ENCODE measurements at regions not wholly inside any gene's neighbourhood (a gene's known extent, or its start where the extent isn't known, plus 50 kb on each side); places are given as distances from the start of the nearest gene placed in this dataset.
A peak's percentile ranks its signal among the peaks of the same experiment; 100 is the strongest.

DNA sequence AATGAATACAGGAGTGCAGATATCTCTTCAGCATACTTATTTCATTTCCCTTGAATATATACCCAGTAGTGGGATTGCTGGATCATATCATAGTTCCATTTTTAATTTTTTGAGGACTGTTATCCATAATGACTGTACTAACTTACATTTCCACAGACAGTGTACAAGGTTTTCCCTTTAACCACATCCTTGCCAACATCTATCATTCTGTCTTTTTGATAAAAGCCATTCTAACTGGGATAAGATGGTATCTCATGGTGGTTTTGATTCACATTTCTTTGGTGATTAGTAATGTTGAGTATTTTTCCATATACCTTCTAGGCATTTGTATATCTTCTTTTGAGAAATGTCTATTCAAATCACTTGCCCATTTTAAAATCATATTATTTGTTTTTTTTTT is 325.2 kb downstream of the CYP26B1 start:
- peaks cover 8% of the 10 kb centered on the region; the same call in 1 of the 2 replicates for H3K4me1 ChIP-seq (ENCODE audit: insufficient read depth)
- H3K36me3 ChIP-seq (ENCODE audit: low read depth): no peaks in the 10 kb centered on the region
- H3F3A ChIP-seq (ENCODE audit: insufficient read depth): peaks cover 8% of the 10 kb centered on the region; the same call in 1 of the 2 replicates
- DNase-seq: no peak
- no peak overlapping the region for H2AFZ ChIP-seq
- H3K4me3 ChIP-seq: no peak overlapping the region
- no peaks in the 10 kb centered on the region for H3K9me3 ChIP-seq (ENCODE audit: low read depth)
- H4K20me1 ChIP-seq (ENCODE audit: insufficient read depth): no peaks in the 10 kb centered on the region
- TF ChIP-seq EZH2phosphoT487 (IDR thresholded peaks at IDR 0.05; ENCODE audit: insufficient read depth, low read depth) (no peak), EZH2 (IDR thresholded peaks at IDR 0.05; ENCODE audit: insufficient read depth, poor library complexity, severe bottlenecking) (no peak)
- in situ Hi-C loops (cut with MboI): no loop called here
- H3K27ac ChIP-seq: no peak overlapping the region
- H3K27me3 ChIP-seq (replicated peaks; ENCODE audit: insufficient read depth): no peaks in the 10 kb centered on the region
- H3K79me2 ChIP-seq (ENCODE audit: insufficient read depth): no peaks in the 10 kb centered on the region
- peaks cover 4% of the 10 kb centered on the region; the same call in 1 of the 2 replicates for H3K9me2 ChIP-seq (ENCODE audit: insufficient read depth)
- H3K9ac ChIP-seq: no peak overlapping the region
- no peak overlapping the region for H3K4me2 ChIP-seq (ENCODE audit: unreplicated experiment)

DNA sequence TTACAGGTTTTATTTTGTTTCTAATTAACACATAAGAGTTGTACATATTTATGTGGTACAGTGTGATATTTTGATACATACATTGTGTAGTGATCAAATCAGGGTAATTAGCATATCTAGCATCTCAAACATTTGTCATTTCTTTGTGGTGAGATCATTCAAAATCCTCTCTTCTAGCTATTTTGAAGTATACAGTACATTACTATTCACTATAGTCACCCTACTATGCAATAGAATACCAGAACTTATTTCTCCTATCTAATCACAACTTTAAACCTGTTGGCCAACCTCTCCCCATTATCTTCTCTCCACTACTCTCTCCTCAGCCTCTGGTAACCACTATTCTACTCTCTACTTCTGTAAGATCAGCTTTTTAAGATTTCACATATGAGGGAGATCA is 325.8 kb downstream of the CYP26B1 start:
- H3K79me2 ChIP-seq (ENCODE audit: insufficient read depth): no peaks in the 10 kb centered on the region
- no peaks in the 10 kb centered on the region for H3K27me3 ChIP-seq (replicated peaks; ENCODE audit: insufficient read depth)
- H3K9me2 ChIP-seq (ENCODE audit: insufficient read depth): peaks cover 4% of the 10 kb centered on the region; the same call in 1 of the 2 replicates
- H3K4me1 ChIP-seq (ENCODE audit: insufficient read depth): peaks cover 8% of the 10 kb centered on the region; the same call in 1 of the 2 replicates
- no peak overlapping the region for H3K4me3 ChIP-seq
- H3K36me3 ChIP-seq (ENCODE audit: low read depth): no peaks in the 10 kb centered on the region
- peaks cover 8% of the 10 kb centered on the region; the same call in 1 of the 2 replicates for H3F3A ChIP-seq (ENCODE audit: insufficient read depth)
- no peak overlapping the region for H2AFZ ChIP-seq
- no peak overlapping the region for H3K9ac ChIP-seq
- no peak overlapping the region for H3K27ac ChIP-seq
- no peak for TF ChIP-seq EZH2 (IDR thresholded peaks at IDR 0.05; ENCODE audit: insufficient read depth, poor library complexity, severe bottlenecking)
- no peak for TF ChIP-seq EZH2phosphoT487 (IDR thresholded peaks at IDR 0.05; ENCODE audit: insufficient read depth, low read depth)
- peak overlapping the region; percentile 31 for H3K4me2 ChIP-seq (ENCODE audit: unreplicated experiment)
- in situ Hi-C loops (cut with MboI): no loop called here
- H3K9me3 ChIP-seq (ENCODE audit: low read depth): no peaks in the 10 kb centered on the region
- DNase-seq: no peak
- H4K20me1 ChIP-seq (ENCODE audit: insufficient read depth): no peaks in the 10 kb centered on the region

DNA sequence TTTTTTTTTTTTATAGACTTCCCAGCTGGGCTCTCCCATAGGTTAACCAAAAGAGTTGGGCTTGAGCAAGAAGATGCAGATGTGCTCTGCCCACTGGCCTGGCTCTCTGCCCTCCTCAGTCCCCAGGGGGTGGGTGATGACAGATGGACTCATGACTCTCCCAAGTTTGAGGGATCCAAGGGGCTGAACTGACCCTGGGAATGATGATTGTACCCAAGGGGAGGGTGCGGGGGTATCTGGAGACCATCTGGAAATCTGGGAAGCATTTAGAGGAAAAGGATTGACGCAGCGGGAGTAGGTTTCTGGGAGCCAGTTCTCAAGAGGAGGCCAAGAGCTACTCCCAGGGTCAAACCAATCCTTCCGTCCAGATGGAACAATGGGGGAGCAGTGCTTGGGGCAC is 330.8 kb downstream of the CYP26B1 start:
- Histone ChIP-seq H3K36me3 (ENCODE audit: low read depth) (no peaks in the 10 kb centered on the region), H3K27me3 (replicated peaks; ENCODE audit: insufficient read depth) (no peaks in the 10 kb centered on the region), H3K79me2 (ENCODE audit: insufficient read depth) (no peaks in the 10 kb centered on the region), H3K9me2 (ENCODE audit: insufficient read depth) (no peaks in the 10 kb centered on the region), H2AFZ (no peak overlapping the region), H3K4me1 (ENCODE audit: insufficient read depth) (peaks cover 6% of the 10 kb centered on the region; the same call in 1 of the 2 replicates), H3K4me3 (no peak overlapping the region), H3K4me2 (ENCODE audit: unreplicated experiment) (no peak overlapping the region), H3K9me3 (ENCODE audit: low read depth) (no peaks in the 10 kb centered on the region), H4K20me1 (ENCODE audit: insufficient read depth) (no peaks in the 10 kb centered on the region), H3K9ac (no peak overlapping the region), H3K27ac (no peak overlapping the region), H3F3A (ENCODE audit: insufficient read depth) (no peaks in the 10 kb centered on the region)
- TF ChIP-seq EZH2 (IDR thresholded peaks at IDR 0.05; ENCODE audit: insufficient read depth, poor library complexity, severe bottlenecking) (no peak), EZH2phosphoT487 (IDR thresholded peaks at IDR 0.05; ENCODE audit: insufficient read depth, low read depth) (no peak)
- in situ Hi-C loops (cut with MboI): no loop called here
- WGBS, 2 experiments (ENCODE audit: low coverage in 1 of 2, low lambda C conversion rate in 2 of 2, missing lambda C conversion rate in 2 of 2): 80 to 82% methylated on average over 4 of the region's 4 CpGs
- DNase-seq: no peak

DNA sequence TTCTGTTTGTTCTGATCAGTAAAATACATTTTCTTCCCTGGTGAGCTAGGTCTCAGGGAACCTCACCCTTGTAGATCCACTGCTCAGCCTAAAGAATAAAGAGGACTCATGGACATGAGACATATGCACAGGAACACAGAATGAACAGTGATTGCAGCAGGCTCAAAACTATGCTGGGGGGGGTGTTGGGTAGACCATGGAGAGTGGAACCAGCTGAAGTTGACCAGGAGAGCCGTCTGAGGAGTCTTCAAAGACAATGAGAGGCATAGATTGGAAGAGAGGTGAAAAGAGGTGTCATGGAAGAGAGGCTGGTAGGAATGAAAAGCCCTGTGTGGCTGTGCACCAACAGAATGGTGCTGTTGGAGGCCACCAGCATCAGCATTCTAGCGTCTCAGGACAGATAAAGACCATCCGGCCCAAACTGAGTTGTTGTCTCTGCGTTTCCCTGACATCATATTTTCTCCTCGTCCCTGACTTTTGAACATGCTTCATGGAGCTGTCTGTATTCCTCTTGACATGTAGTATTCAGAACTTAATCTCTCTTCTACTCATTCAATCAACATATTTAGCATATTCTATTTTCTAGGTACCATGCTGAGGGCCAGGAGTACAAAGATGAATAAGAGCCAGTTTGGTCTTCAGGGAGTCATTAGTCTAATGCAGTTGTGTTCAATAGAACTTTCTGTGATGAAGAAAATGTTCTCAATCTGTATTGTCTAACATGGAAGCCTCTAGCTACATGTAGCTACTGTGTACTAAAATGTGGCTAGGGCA is 331.8 kb downstream of the CYP26B1 start:
- Histone ChIP-seq H3K9ac (no peak overlapping the region), H3K4me3 (no peak overlapping the region), H3K79me2 (ENCODE audit: insufficient read depth) (no peaks in the 10 kb centered on the region), H3K36me3 (ENCODE audit: low read depth) (no peaks in the 10 kb centered on the region), H3K27ac (no peak overlapping the region), H4K20me1 (ENCODE audit: insufficient read depth) (no peaks in the 10 kb centered on the region), H2AFZ (no peak overlapping the region), H3K27me3 (replicated peaks; ENCODE audit: insufficient read depth) (no peaks in the 10 kb centered on the region), H3K4me1 (ENCODE audit: insufficient read depth) (0 out of 2 replicates have a peak, but pooled peaks cover 5% of the 10 kb centered on the region), H3K9me3 (ENCODE audit: low read depth) (no peaks in the 10 kb centered on the region), H3F3A (ENCODE audit: insufficient read depth) (no peaks in the 10 kb centered on the region), H3K4me2 (ENCODE audit: unreplicated experiment) (no peak overlapping the region), H3K9me2 (ENCODE audit: insufficient read depth) (no peaks in the 10 kb centered on the region)
- no peak for DNase-seq
- WGBS, 2 experiments (ENCODE audit: low coverage in 1 of 2, low lambda C conversion rate in 2 of 2, missing lambda C conversion rate in 2 of 2): 87 to 93% methylated on average over 5 of the region's 5 CpGs
- TF ChIP-seq EZH2phosphoT487 (IDR thresholded peaks at IDR 0.05; ENCODE audit: insufficient read depth, low read depth): no peak
- no peak for TF ChIP-seq EZH2 (IDR thresholded peaks at IDR 0.05; ENCODE audit: insufficient read depth, poor library complexity, severe bottlenecking)
- in situ Hi-C loops (cut with MboI): no loop called here

Data from GM23248 (cell line).